ENCODE measurements at regions not wholly inside any gene's neighbourhood (a gene's known extent, or its start where the extent isn't known, plus 50 kb on each side); places are given as distances from the start of the nearest gene placed in this dataset.
"Not testable (repeated sequence)": the region's sequence is repeated elsewhere in the genome, so short reads cannot be mapped to it uniquely, and the experiment has no call there.

- ATAC-seq; CTCF ChIA-PET; H3K4me1 ChIP-seq (ENCODE audit: control insufficient read depth, insufficient read depth, low read length); POLR2A ChIA-PET; H3K4me3 ChIP-seq (ENCODE audit: low read depth in 2 of 2, low read length in 2 of 2); in situ Hi-C loops (cut with HindIII; ENCODE audit: low pct_unique_long_range_greater_than_20kb, low sequenced_read_pairs); H3K9me3 ChIP-seq (ENCODE audit: control insufficient read depth, insufficient read depth, low read depth, low read length); BruUV-seq (replicated peaks); H3K27me3 ChIP-seq (ENCODE audit: control insufficient read depth, insufficient read depth, low read length); DNase-seq (ENCODE audit: low read depth, low spot score); H3K36me3 ChIP-seq (ENCODE audit: control insufficient read depth, insufficient read depth, low read length); intact Hi-C loops (cut with micrococcal nuclease; ENCODE audit: unreplicated experiment); H3K27ac ChIP-seq (ENCODE audit: low read length): not testable (repeated sequence)
These were observed 125.3 kb downstream of the GOLGA6L4 start for GRCh38 chr15:84360902-84361301.

GRCh38 chr15:84384421-84384820 lies 148.8 kb downstream of the GOLGA6L4 start:
- H3K9me3 ChIP-seq (ENCODE audit: control insufficient read depth, insufficient read depth, low read depth, low read length); CTCF ChIA-PET; DNase-seq (ENCODE audit: low read depth, low spot score); intact Hi-C loops (cut with micrococcal nuclease; ENCODE audit: unreplicated experiment); H3K27me3 ChIP-seq (ENCODE audit: control insufficient read depth, insufficient read depth, low read length); BruUV-seq (replicated peaks); POLR2A ChIA-PET; in situ Hi-C loops (cut with HindIII; ENCODE audit: low pct_unique_long_range_greater_than_20kb, low sequenced_read_pairs); ATAC-seq; H3K27ac ChIP-seq (ENCODE audit: low read length); H3K36me3 ChIP-seq (ENCODE audit: control insufficient read depth, insufficient read depth, low read length); H3K4me1 ChIP-seq (ENCODE audit: control insufficient read depth, insufficient read depth, low read length); H3K4me3 ChIP-seq (ENCODE audit: low read depth in 2 of 2, low read length in 2 of 2): not testable (repeated sequence)

- ATAC-seq (no peak), DNase-seq (ENCODE audit: low read depth, low spot score) (no peak)
- BruUV-seq (replicated peaks), result no TSS peak
- Histone ChIP-seq H3K27me3 (ENCODE audit: control insufficient read depth, insufficient read depth, low read length) (peaks cover 6% of the 10 kb centered on the region; the same call in 1 of the 2 replicates), H3K4me3 (ENCODE audit: low read depth in 2 of 2, low read length in 2 of 2) (no peak overlapping the region), H3K9me3 (ENCODE audit: control insufficient read depth, insufficient read depth, low read depth, low read length) (no peaks in the 10 kb centered on the region), H3K4me1 (ENCODE audit: control insufficient read depth, insufficient read depth, low read length) (no peaks in the 10 kb centered on the region), H3K27ac (ENCODE audit: low read length) (no peak overlapping the region), H3K36me3 (ENCODE audit: control insufficient read depth, insufficient read depth, low read length) (no peaks in the 10 kb centered on the region)
- ChIA-PET CTCF (no interaction called here), POLR2A (no interaction called here)
- in situ Hi-C loops (cut with HindIII; ENCODE audit: low pct_unique_long_range_greater_than_20kb, low sequenced_read_pairs), result no loop called here
- TF ChIP-seq REST (IDR thresholded peaks at IDR 0.05; ENCODE audit: insufficient read depth in 1 of 2, low read depth in 2 of 2, low read length in 1 of 2), result no peak
- TF ChIP-seq POLR2AphosphoS5 (IDR thresholded peaks at IDR 0.05; ENCODE audit: low read depth, low read length), result no peak
- TF ChIP-seq TCF7L2 (IDR thresholded peaks at IDR 0.05; ENCODE audit: low read depth, low read length), result no peak
- no peak for TF ChIP-seq CTCF (IDR thresholded peaks at IDR 0.05)
- no peak for TF ChIP-seq SIN3A (IDR thresholded peaks at IDR 0.05; ENCODE audit: borderline replicate concordance, insufficient read depth, low read depth, low read length)
- intact Hi-C loops (cut with micrococcal nuclease; ENCODE audit: unreplicated experiment), result no loop called here
These were observed 151.5 kb downstream of the GOLGA6L4 start for GRCh38 chr15:84387086-84387485.

GRCh38 chr15:84388201-84388600 lies 152.6 kb downstream of the GOLGA6L4 start:
- CTCF ChIA-PET; H3K9me3 ChIP-seq (ENCODE audit: control insufficient read depth, insufficient read depth, low read depth, low read length); H3K27ac ChIP-seq (ENCODE audit: low read length); POLR2A ChIA-PET; H3K36me3 ChIP-seq (ENCODE audit: control insufficient read depth, insufficient read depth, low read length); BruUV-seq (replicated peaks); H3K27me3 ChIP-seq (ENCODE audit: control insufficient read depth, insufficient read depth, low read length); intact Hi-C loops (cut with micrococcal nuclease; ENCODE audit: unreplicated experiment); DNase-seq (ENCODE audit: low read depth, low spot score); H3K4me3 ChIP-seq (ENCODE audit: low read depth in 2 of 2, low read length in 2 of 2); in situ Hi-C loops (cut with HindIII; ENCODE audit: low pct_unique_long_range_greater_than_20kb, low sequenced_read_pairs); ATAC-seq; H3K4me1 ChIP-seq (ENCODE audit: control insufficient read depth, insufficient read depth, low read length): not testable (repeated sequence)

GRCh38 chr15:84388638-84389037 lies 153.1 kb downstream of the GOLGA6L4 start:
- H3K27me3 ChIP-seq (ENCODE audit: control insufficient read depth, insufficient read depth, low read length); H3K36me3 ChIP-seq (ENCODE audit: control insufficient read depth, insufficient read depth, low read length); H3K27ac ChIP-seq (ENCODE audit: low read length); BruUV-seq (replicated peaks); DNase-seq (ENCODE audit: low read depth, low spot score); CTCF ChIA-PET; intact Hi-C loops (cut with micrococcal nuclease; ENCODE audit: unreplicated experiment); H3K9me3 ChIP-seq (ENCODE audit: control insufficient read depth, insufficient read depth, low read depth, low read length); in situ Hi-C loops (cut with HindIII; ENCODE audit: low pct_unique_long_range_greater_than_20kb, low sequenced_read_pairs); H3K4me1 ChIP-seq (ENCODE audit: control insufficient read depth, insufficient read depth, low read length); POLR2A ChIA-PET; H3K4me3 ChIP-seq (ENCODE audit: low read depth in 2 of 2, low read length in 2 of 2); ATAC-seq: not testable (repeated sequence)

GRCh38 chr15:84390324-84390723 lies 154.8 kb downstream of the GOLGA6L4 start:
- in situ Hi-C loops (cut with HindIII; ENCODE audit: low pct_unique_long_range_greater_than_20kb, low sequenced_read_pairs); H3K27ac ChIP-seq (ENCODE audit: low read length); H3K9me3 ChIP-seq (ENCODE audit: control insufficient read depth, insufficient read depth, low read depth, low read length); DNase-seq (ENCODE audit: low read depth, low spot score); ATAC-seq; H3K27me3 ChIP-seq (ENCODE audit: control insufficient read depth, insufficient read depth, low read length); intact Hi-C loops (cut with micrococcal nuclease; ENCODE audit: unreplicated experiment); H3K4me1 ChIP-seq (ENCODE audit: control insufficient read depth, insufficient read depth, low read length); H3K4me3 ChIP-seq (ENCODE audit: low read depth in 2 of 2, low read length in 2 of 2); CTCF ChIA-PET; POLR2A ChIA-PET; BruUV-seq (replicated peaks); H3K36me3 ChIP-seq (ENCODE audit: control insufficient read depth, insufficient read depth, low read length): not testable (repeated sequence)
